ENCODE measurements at regions not wholly inside any gene's neighbourhood (a gene's known extent, or its start where the extent isn't known, plus 50 kb on each side); places are given as distances from the start of the nearest gene placed in this dataset.

GRCh38 chr22:49431551-49431950, 396.1 kb downstream of the BRD1 start:
- no peak for TF ChIP-seq CEBPB (IDR thresholded peaks at IDR 0.05; ENCODE audit: low read depth, low read length)
- no peak for TF ChIP-seq CTCF (conservative IDR thresholded peaks at IDR 0.05; ENCODE audit: low read depth, low read length)
- no peak for TF ChIP-seq FOS (IDR thresholded peaks at IDR 0.05; ENCODE audit: low read depth, low read length)
- no peak for TF ChIP-seq USF2 (IDR thresholded peaks at IDR 0.05; ENCODE audit: low read depth, low read length)
- no peak for TF ChIP-seq CHD1 (IDR thresholded peaks at IDR 0.05; ENCODE audit: low read depth, low read length)
- TF ChIP-seq POLR2A (IDR thresholded peaks at IDR 0.05; ENCODE audit: low read depth, low read length): no peak
- TF ChIP-seq RFX5 (IDR thresholded peaks at IDR 0.05; ENCODE audit: low read depth, low read length): no peak
- no peak for TF ChIP-seq ELK1 (IDR thresholded peaks at IDR 0.05; ENCODE audit: borderline replicate concordance, low read depth, low read length)
- no peak for TF ChIP-seq MAFK (IDR thresholded peaks at IDR 0.05; ENCODE audit: low read depth, low read length)

Measured in IMR-90 (cell line).